ENCODE measurements at regions not wholly inside any gene's neighbourhood (a gene's known extent, or its start where the extent isn't known, plus 50 kb on each side); places are given as distances from the start of the nearest gene placed in this dataset.

DNA sequence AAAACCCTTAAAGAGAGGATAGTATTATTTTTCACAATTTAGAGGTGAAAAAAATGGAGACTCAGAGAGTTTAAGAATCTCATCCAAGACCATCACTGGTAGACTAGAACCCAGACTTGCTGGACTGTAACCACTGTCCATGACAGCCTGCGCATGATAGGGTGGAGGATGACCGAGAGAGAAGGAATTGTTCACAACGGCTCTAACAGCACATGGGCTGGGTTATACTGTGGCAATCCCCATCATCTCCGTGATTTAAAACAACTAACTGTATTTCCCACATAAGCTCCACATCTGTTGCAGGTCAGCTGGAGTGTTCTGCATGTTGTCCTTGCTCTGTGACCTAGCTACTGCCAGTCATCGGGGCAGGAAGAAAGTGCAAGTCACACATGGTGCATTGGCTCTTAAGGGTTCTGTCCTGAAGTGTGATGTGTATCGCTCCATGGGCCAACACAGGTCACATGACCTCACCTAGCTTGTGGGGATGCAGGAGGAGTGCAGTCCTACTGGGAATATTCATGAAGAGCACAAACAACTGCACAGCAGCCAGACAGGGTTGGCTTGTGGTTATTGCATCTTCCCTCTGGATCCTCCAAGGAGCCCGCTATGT lies 131.2 kb upstream of the MPHOSPH6 start:
- TF ChIP-seq CTCF (IDR thresholded peaks at IDR 0.05) (no peak), POLR2A (IDR thresholded peaks at IDR 0.05) (no peak), POLR2AphosphoS5 (IDR thresholded peaks at IDR 0.05) (no peak), EP300 (IDR thresholded peaks at IDR 0.05) (no peak)

All from upper lobe of left lung (tissue), 4 donors.